Caco-2 (cell line): ENCODE measurements at regions not wholly inside any gene's neighbourhood (a gene's known extent, or its start where the extent isn't known, plus 50 kb on each side); places are given as distances from the start of the nearest gene placed in this dataset.
"Not testable (repeated sequence)": the region's sequence is repeated elsewhere in the genome, so short reads cannot be mapped to it uniquely, and the experiment has no call there.

ENCODE experiments used
- BruUV-seq: library from RNA; stranded (reverse); fragments of 400-500 nt; replicated peaks from 2 replicates; lab custom pipeline; 2021; lab: Mats Ljungman, UMichigan
- CTCF ChIA-PET: fragments of 300-600 bp; sonication (Branson Sonifier 250); formaldehyde crosslinking; loops from one replicate; lab custom pipeline; 2022; ENCODE audit warnings: antibody characterized with exemption; lab: Charles Lee
- POLR2A ChIA-PET: fragments of 300-600 bp; sonication (Branson Sonifier 250); formaldehyde crosslinking; loops from one replicate; lab custom pipeline; 2022; ENCODE audit warnings: antibody characterized with exemption; lab: Charles Lee
- DNase-seq, 2 experiments: peaks; one replicate each; pipeline versions ENCODE4 v3.0.0 to v3.0.0-alpha.2; 2020 to 2022
- H3K27me3 ChIP-seq: replicated peaks from 2 replicates; pipeline ENCODE4 v1.6.0; 2011; ENCODE audit warnings: low read length; ENCODE audit not compliant: control insufficient read depth, insufficient read depth
- H3K36me3 ChIP-seq: 2 replicates; pipeline ENCODE4 v1.5.1; 2011; ENCODE audit warnings: low read length; ENCODE audit not compliant: control insufficient read depth, insufficient read depth
- H3K4me1 ChIP-seq: fragments of 250-450 bp; sonication (Bioruptor Pico); 2 replicates; pipeline ENCODE4 v1.5.1; 2020; ENCODE audit warnings: mild to moderate bottlenecking
- H3K4me3 ChIP-seq: 2 replicates; pipeline ENCODE4 v1.5.1; 2011; ENCODE audit warnings: low read depth, mild to moderate bottlenecking, control low read depth, low read length
- H3K9me3 ChIP-seq: fragments of 250-450 bp; sonication (Bioruptor Pico); 2 replicates; pipeline ENCODE4 v1.5.1; 2020; ENCODE audit warnings: mild to moderate bottlenecking, moderate library complexity
- H3K27ac Mint-ChIP-seq: one replicate; pipeline ENCODE4 v1.8.0; 2022; ENCODE audit warnings: mixed read lengths; ENCODE audit not compliant: unreplicated experiment
- H3K27me3 Mint-ChIP-seq: one replicate; pipeline ENCODE4 v1.8.0; 2022; ENCODE audit warnings: mixed read lengths; ENCODE audit not compliant: insufficient read depth, unreplicated experiment
- H3K36me3 Mint-ChIP-seq: one replicate; pipeline ENCODE4 v1.8.0; 2022; ENCODE audit warnings: mild to moderate bottlenecking, mixed read lengths; ENCODE audit not compliant: insufficient read depth, unreplicated experiment
- H3K4me1 Mint-ChIP-seq: one replicate; pipeline ENCODE4 v1.8.0; 2022; ENCODE audit warnings: low read depth, mixed read lengths; ENCODE audit not compliant: unreplicated experiment
- H3K4me3 Mint-ChIP-seq: one replicate; pipeline ENCODE4 v1.8.0; 2022; ENCODE audit warnings: mild to moderate bottlenecking, moderate library complexity, mixed read lengths; ENCODE audit not compliant: unreplicated experiment
- H3K9me3 Mint-ChIP-seq: one replicate; pipeline ENCODE4 v1.8.0; 2022; ENCODE audit warnings: mixed read lengths; ENCODE audit not compliant: unreplicated experiment
- intact Hi-C: fragments of 100-400 bp; cut with micrococcal nuclease; formaldehyde crosslinking; loops from one replicate; pipeline ENCODE4 v1.10.0; 2022; ENCODE audit not compliant: unreplicated experiment
- TF ChIP-seq, protein P1 (sequence below), 2 experiments: fragments of 200-600 bp in 1 of 2; IDR thresholded peaks; 1 replicate in 1 of 2; 2 replicates in 1 of 2; pipeline versions ENCODE4 v1.5.1 to v1.8.0; 2011 to 2022; ENCODE audit warnings: antibody characterized with exemption in 1 of 2, control low read depth in 1 of 2, inconsistent platforms in 1 of 2, low read depth in 1 of 2, low read length in 1 of 2, mild to moderate bottlenecking in 1 of 2, moderate library complexity in 1 of 2; ENCODE audit not compliant: insufficient read depth in 1 of 2, severe bottlenecking in 1 of 2, unreplicated experiment in 1 of 2

DNA sequence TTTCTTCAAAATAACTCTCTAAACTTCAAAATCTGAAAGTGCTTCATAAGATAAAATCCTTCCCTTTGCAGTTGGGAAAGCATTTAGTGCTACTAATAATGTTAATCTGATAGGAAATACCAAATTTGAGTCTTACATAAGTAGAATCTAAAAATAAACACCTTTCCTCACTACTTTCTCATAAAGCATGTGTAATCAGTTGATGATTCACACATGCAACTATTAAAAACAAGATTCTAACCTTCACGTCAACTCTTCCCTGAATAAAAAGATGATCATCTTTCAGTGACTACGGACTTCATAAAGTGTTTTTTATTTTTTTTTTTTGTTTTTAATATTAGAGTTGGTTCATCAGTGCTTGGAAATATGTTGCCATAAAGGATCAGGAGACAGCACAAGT is 172.6 kb downstream of the ACTRT1 start:
- intact Hi-C loops, result no loop called here
- no peak for DNase-seq
- POLR2A ChIA-PET, result no interaction called here

GRCh38 chrX:127877318-127877717 is 174.9 kb downstream of the ACTRT1 start:
- Mint-ChIP-seq H3K4me3 (no peak overlapping the region), H3K4me1 (no peaks in the 10 kb centered on the region), H3K27ac (no peak overlapping the region), H3K27me3 (no peaks in the 10 kb centered on the region), H3K36me3 (no peaks in the 10 kb centered on the region), H3K9me3 (no peaks in the 10 kb centered on the region)
- intact Hi-C loops, result no loop called here
- DNase-seq, result no peak
- BruUV-seq, result no TSS peak
- Histone ChIP-seq H3K4me3 (no peak overlapping the region), H3K9me3 (no peaks in the 10 kb centered on the region), H3K36me3 (no peaks in the 10 kb centered on the region), H3K4me1 (no peaks in the 10 kb centered on the region), H3K27me3 (no peaks in the 10 kb centered on the region)
- CTCF ChIA-PET, result no interaction called here
- TF ChIP-seq, protein P1, sequence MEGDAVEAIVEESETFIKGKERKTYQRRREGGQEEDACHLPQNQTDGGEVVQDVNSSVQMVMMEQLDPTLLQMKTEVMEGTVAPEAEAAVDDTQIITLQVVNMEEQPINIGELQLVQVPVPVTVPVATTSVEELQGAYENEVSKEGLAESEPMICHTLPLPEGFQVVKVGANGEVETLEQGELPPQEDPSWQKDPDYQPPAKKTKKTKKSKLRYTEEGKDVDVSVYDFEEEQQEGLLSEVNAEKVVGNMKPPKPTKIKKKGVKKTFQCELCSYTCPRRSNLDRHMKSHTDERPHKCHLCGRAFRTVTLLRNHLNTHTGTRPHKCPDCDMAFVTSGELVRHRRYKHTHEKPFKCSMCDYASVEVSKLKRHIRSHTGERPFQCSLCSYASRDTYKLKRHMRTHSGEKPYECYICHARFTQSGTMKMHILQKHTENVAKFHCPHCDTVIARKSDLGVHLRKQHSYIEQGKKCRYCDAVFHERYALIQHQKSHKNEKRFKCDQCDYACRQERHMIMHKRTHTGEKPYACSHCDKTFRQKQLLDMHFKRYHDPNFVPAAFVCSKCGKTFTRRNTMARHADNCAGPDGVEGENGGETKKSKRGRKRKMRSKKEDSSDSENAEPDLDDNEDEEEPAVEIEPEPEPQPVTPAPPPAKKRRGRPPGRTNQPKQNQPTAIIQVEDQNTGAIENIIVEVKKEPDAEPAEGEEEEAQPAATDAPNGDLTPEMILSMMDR (IDR thresholded peaks at IDR 0.05; ENCODE audit: insufficient read depth in 1 of 2, low read depth in 1 of 2, low read length in 1 of 2, severe bottlenecking in 1 of 2, unreplicated experiment in 1 of 2), result no peak
- POLR2A ChIA-PET, result no interaction called here

More for the DNA sequence above, 172.6 kb downstream of the ACTRT1 start:
- no peaks in the 10 kb centered on the region for H3K27me3 Mint-ChIP-seq
- no TSS peak for BruUV-seq
- TF ChIP-seq, protein P1 (IDR thresholded peaks at IDR 0.05; ENCODE audit: insufficient read depth in 1 of 2, low read depth in 1 of 2, low read length in 1 of 2, severe bottlenecking in 1 of 2, unreplicated experiment in 1 of 2), result no peak
- CTCF ChIA-PET, result no interaction called here
- H3K9me3 Mint-ChIP-seq, result no peaks in the 10 kb centered on the region
- Histone ChIP-seq H3K4me3 (no peak overlapping the region), H3K27me3 (no peaks in the 10 kb centered on the region), H3K36me3 (no peaks in the 10 kb centered on the region), H3K9me3 (no peaks in the 10 kb centered on the region), H3K4me1 (no peaks in the 10 kb centered on the region)
- H3K4me1 Mint-ChIP-seq, result no peaks in the 10 kb centered on the region
- no peak overlapping the region for H3K4me3 Mint-ChIP-seq
- no peaks in the 10 kb centered on the region for H3K36me3 Mint-ChIP-seq
- no peak overlapping the region for H3K27ac Mint-ChIP-seq

DNA sequence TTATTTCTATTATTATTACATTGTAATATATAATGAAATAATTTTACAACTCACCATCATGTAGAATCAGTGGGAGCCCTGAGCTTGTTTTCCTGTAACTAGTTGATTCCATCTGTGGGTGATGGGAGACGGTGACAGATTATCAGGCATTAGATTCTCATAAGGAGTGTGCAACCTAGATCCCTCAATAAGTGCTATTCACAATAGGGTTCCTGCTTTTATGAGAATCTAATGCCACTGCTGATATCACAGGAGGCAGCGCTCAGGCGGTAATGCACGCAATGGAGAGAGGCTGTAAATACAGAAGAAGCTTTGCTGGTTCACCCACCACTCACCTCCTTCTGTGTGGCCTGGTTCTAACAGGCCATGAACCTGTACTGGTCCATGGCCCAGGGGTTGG is 178.6 kb downstream of the ACTRT1 start:
- Mint-ChIP-seq H3K4me3 (no peak overlapping the region), H3K27me3 (no peaks in the 10 kb centered on the region), H3K36me3 (no peaks in the 10 kb centered on the region), H3K4me1 (no peaks in the 10 kb centered on the region), H3K27ac (no peak overlapping the region), H3K9me3 (no peaks in the 10 kb centered on the region)
- Histone ChIP-seq H3K27me3 (no peaks in the 10 kb centered on the region), H3K4me1 (no peaks in the 10 kb centered on the region), H3K9me3 (no peaks in the 10 kb centered on the region), H3K36me3 (no peaks in the 10 kb centered on the region), H3K4me3 (no peak overlapping the region)
- POLR2A ChIA-PET, result no interaction called here
- CTCF ChIA-PET, result no interaction called here
- TF ChIP-seq, protein P1 (IDR thresholded peaks at IDR 0.05; ENCODE audit: insufficient read depth in 1 of 2, low read depth in 1 of 2, low read length in 1 of 2, severe bottlenecking in 1 of 2, unreplicated experiment in 1 of 2), result no peak
- intact Hi-C loops, result no loop called here
- no peak for DNase-seq
- no TSS peak for BruUV-seq

DNA sequence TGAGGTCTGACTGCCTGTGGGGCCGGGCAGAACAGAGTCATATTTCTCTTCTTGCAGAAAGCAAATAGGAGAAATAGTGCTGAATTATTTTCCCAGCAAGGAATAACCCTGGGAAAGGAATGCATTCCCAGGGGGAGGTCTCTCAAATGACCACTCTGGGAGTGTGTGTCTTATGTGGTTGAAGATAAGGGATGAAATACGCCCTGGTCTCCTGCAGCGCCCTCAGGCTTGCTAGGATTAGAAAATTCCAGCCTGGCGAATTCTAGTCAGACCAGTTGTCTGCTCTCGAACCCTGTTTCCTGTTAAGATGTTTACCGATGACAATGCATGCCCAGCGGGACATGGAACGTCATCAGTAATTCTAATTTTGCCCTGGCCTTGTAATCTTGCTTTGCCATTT is 185.3 kb downstream of the ACTRT1 start:
- POLR2A ChIA-PET, intact Hi-C loops, DNase-seq, H3K4me1 ChIP-seq, H3K27me3 ChIP-seq, H3K36me3 Mint-ChIP-seq, H3K27ac Mint-ChIP-seq, CTCF ChIA-PET, H3K4me3 ChIP-seq, BruUV-seq, H3K9me3 Mint-ChIP-seq, H3K4me1 Mint-ChIP-seq, H3K9me3 ChIP-seq, H3K36me3 ChIP-seq, H3K27me3 Mint-ChIP-seq, H3K4me3 Mint-ChIP-seq: not testable (repeated sequence)
